ENCODE measurements at regions not wholly inside any gene's neighbourhood (a gene's known extent, or its start where the extent isn't known, plus 50 kb on each side); places are given as distances from the start of the nearest gene placed in this dataset.

DNA sequence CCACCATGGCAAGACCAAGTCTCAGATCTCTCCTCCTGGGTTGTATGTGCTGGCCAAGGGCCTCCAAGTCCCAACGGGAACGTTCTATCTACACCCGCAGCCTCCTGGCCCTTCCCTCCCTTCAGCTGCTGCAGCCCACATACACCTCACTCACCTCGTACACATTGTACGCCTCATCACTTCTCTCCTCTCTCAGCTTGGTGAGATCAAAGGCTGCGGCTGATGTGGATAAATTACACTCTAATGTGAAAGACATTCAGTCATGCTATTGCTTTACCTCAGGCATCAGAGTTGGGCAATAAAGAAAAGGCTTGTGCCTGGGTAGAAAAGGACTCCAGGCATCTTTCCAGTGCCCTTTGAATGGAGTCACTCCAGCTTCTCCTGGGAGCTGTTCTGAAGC is 135.3 kb upstream of the FOXQ1 start:
- TF ChIP-seq, protein P1, sequence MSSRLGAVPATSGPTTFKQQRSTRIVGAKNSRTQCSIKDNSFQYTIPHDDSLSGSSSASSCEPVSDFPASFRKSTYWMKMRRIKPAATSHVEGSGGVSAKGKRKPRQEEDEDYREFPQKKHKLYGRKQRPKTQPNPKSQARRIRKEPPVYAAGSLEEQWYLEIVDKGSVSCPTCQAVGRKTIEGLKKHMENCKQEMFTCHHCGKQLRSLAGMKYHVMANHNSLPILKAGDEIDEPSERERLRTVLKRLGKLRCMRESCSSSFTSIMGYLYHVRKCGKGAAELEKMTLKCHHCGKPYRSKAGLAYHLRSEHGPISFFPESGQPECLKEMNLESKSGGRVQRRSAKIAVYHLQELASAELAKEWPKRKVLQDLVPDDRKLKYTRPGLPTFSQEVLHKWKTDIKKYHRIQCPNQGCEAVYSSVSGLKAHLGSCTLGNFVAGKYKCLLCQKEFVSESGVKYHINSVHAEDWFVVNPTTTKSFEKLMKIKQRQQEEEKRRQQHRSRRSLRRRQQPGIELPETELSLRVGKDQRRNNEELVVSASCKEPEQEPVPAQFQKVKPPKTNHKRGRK (CRISPR knock-in tag; IDR thresholded peaks at IDR 0.05; ENCODE audit: borderline replicate concordance) = no peak
- TF ChIP-seq, protein P2, sequence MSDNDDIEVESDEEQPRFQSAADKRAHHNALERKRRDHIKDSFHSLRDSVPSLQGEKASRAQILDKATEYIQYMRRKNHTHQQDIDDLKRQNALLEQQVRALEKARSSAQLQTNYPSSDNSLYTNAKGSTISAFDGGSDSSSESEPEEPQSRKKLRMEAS (CRISPR knock-in tag; IDR thresholded peaks at IDR 0.05) = no peak
